DND-41 (cell line): ENCODE measurements at regions not wholly inside any gene's neighbourhood (a gene's known extent, or its start where the extent isn't known, plus 50 kb on each side); places are given as distances from the start of the nearest gene placed in this dataset.

Source experiments
- ATAC-seq: fragments of 200-7000 bp; cut with Tn5 transposase; 3 replicates; pipeline ENCODE4 v1.9.1; 2021; ENCODE audit warnings: low read depth; ENCODE audit not compliant: insufficient read depth
- DNase-seq: peaks from one replicate; pipeline ENCODE4 v3.0.0-alpha.2; 2020
- H2AFZ ChIP-seq: 2 replicates; pipeline ENCODE4 v1.6.0; 2012; ENCODE audit warnings: low read depth, low read length
- H3K27ac ChIP-seq: 2 replicates; pipeline ENCODE4 v1.5.1; 2012; ENCODE audit warnings: low read length, inconsistent platforms
- H3K27me3 ChIP-seq: fragments of 200-600 bp; sonication (generic); 2 replicates; pipeline ENCODE4 v1.6.0; 2012; ENCODE audit warnings: low read length, mild to moderate bottlenecking, inconsistent platforms; ENCODE audit not compliant: insufficient read depth, poor library complexity
- H3K36me3 ChIP-seq: 2 replicates; pipeline ENCODE4 v1.5.1; 2012; ENCODE audit warnings: low read length, inconsistent platforms; ENCODE audit not compliant: insufficient read depth
- H3K4me1 ChIP-seq: 2 replicates; pipeline ENCODE4 v1.5.1; 2012; ENCODE audit warnings: mild to moderate bottlenecking, low read length; ENCODE audit not compliant: insufficient read depth
- H3K4me2 ChIP-seq: 2 replicates; pipeline ENCODE4 v1.6.0; 2012; ENCODE audit warnings: mild to moderate bottlenecking, moderate library complexity, low read length, inconsistent platforms; ENCODE audit not compliant: insufficient read depth
- H3K4me3 ChIP-seq, 2 experiments: fragments of 200-600 bp in 1 of 2; shearing (Covaris generic) in 1 of 2; 2 replicates each; pipeline ENCODE4 v1.5.1; 2012 to 2016; ENCODE audit warnings: inconsistent platforms in 2 of 2, low read length in 2 of 2, mild to moderate bottlenecking in 2 of 2, low read depth in 1 of 2, moderate library complexity in 1 of 2
- H3K79me2 ChIP-seq: 2 replicates; pipeline ENCODE4 v1.6.0; 2012; ENCODE audit warnings: low read length, inconsistent platforms; ENCODE audit not compliant: insufficient read depth
- H3K9ac ChIP-seq: 2 replicates; pipeline ENCODE4 v1.6.0; 2012; ENCODE audit warnings: low read depth, mild to moderate bottlenecking, inconsistent platforms, low read length, moderate library complexity
- H3K9me3 ChIP-seq: 2 replicates; pipeline ENCODE4 v1.5.1; 2012; ENCODE audit warnings: low read length, moderate library complexity, mild to moderate bottlenecking, inconsistent platforms; ENCODE audit not compliant: insufficient read depth, severe bottlenecking
- H4K20me1 ChIP-seq: 2 replicates; pipeline ENCODE4 v1.6.0; 2012; ENCODE audit warnings: low read length; ENCODE audit not compliant: insufficient read depth
- CTCF ChIP-seq: IDR thresholded peaks from 2 replicates; pipeline ENCODE4 v1.5.1; 2012; ENCODE audit warnings: borderline replicate concordance, low read length, moderate library complexity, mild to moderate bottlenecking; ENCODE audit not compliant: poor library complexity, severe bottlenecking; ENCODE audit errors: extremely low read depth
- EZH2 ChIP-seq: IDR thresholded peaks from 3 replicates; pipeline ENCODE4 v1.6.1; 2012; ENCODE audit warnings: borderline replicate concordance, low read depth, mild to moderate bottlenecking, moderate library complexity, low read length, inconsistent platforms; ENCODE audit not compliant: severe bottlenecking

GRCh38 chr9:126261584-126262356 lies 64.9 kb upstream of the MVB12B start:
- ATAC-seq (no peak), DNase-seq (no peak)
- Histone ChIP-seq H2AFZ (no peak overlapping the region), H3K79me2 (no peaks in the 10 kb centered on the region), H3K4me2 (no peak overlapping the region), H3K27ac (no peak overlapping the region), H3K9ac (no peak overlapping the region), H3K27me3 (peaks cover 26% of the 10 kb centered on the region), H3K4me3 (no peak overlapping the region), H3K4me1 (no peaks in the 10 kb centered on the region), H4K20me1 (no peaks in the 10 kb centered on the region), H3K9me3 (no peaks in the 10 kb centered on the region), H3K36me3 (no peaks in the 10 kb centered on the region)
- no peak for TF ChIP-seq EZH2
- TF ChIP-seq CTCF, result no peak

GRCh38 chr9:126262738-126263137 lies 63.9 kb upstream of the MVB12B start:
- no peaks in the 10 kb centered on the region for H4K20me1 ChIP-seq

GRCh38 chr9:126270556-126270955 lies 56.1 kb upstream of the MVB12B start:
- H3K9me3 ChIP-seq, result no peaks in the 10 kb centered on the region

More at GRCh38 chr9:126262738-126263137, 63.9 kb upstream of the MVB12B start:
- Histone ChIP-seq H3K79me2 (no peaks in the 10 kb centered on the region), H2AFZ (no peak overlapping the region), H3K9me3 (no peaks in the 10 kb centered on the region), H3K27me3 (peaks cover 22% of the 10 kb centered on the region), H3K4me1 (no peaks in the 10 kb centered on the region), H3K4me2 (no peak overlapping the region), H3K36me3 (no peaks in the 10 kb centered on the region), H3K27ac (no peak overlapping the region), H3K4me3 (no peak overlapping the region), H3K9ac (no peak overlapping the region)
- ATAC-seq (no peak), DNase-seq (no peak)
- TF ChIP-seq CTCF, result no peak
- TF ChIP-seq EZH2, result no peak

More at GRCh38 chr9:126270556-126270955, 56.1 kb upstream of the MVB12B start:
- Histone ChIP-seq H3K4me1 (no peaks in the 10 kb centered on the region), H2AFZ (no peak overlapping the region), H3K36me3 (no peaks in the 10 kb centered on the region), H3K27me3 (no peaks in the 10 kb centered on the region), H3K9ac (no peak overlapping the region), H3K79me2 (no peaks in the 10 kb centered on the region), H3K4me2 (no peak overlapping the region), H4K20me1 (no peaks in the 10 kb centered on the region), H3K4me3 (no peak overlapping the region), H3K27ac (no peak overlapping the region)
- ATAC-seq (no peak), DNase-seq (no peak)
- TF ChIP-seq CTCF (no peak), EZH2 (no peak)
